Femur (tissue), 1 donor: ENCODE measurements at regions not wholly inside any gene's neighbourhood (a gene's known extent, or its start where the extent isn't known, plus 50 kb on each side); places are given as distances from the start of the nearest gene placed in this dataset.
A peak's percentile ranks its signal among the peaks of the same experiment; 100 is the strongest.

Experiments
- DNase-seq: peaks from one replicate; pipeline ENCODE4 v3.0.0-alpha.2; 2017

- DNase-seq = no peak
Measured at GRCh38 chr17:69960755-69961154, 114.3 kb upstream of the KCNJ16 start.

DNA sequence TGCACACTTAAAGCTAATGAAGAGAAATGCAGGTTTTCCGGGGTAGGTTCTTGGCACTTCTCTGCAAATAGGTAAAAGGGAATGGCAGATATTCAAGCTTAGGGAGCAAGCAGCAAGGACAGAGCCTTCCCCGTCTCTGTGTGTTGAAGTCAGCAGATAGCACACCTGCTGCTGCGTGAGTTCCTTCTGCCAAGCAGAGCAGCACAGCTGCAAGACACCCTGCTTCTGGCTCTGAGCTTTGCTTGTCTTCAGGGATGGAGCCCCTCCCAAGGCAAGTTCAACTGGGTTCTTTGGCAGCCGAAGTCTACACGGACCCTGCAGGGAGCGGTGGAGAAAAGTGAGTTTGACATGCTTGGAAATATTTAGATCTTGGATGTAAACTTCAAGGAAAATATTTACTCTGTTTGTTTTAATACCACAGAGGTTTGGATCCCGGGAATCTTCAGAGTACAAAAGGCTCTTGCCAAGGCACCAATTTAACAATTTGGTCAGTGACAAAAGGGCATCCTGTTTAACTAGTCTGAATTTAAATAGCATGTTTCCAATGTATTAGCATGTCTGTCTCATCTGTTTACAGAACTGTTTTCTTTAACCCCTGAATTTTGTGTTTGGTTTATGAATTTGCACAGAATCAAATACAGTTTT, 113.4 kb upstream of the KCNJ16 start:
- peak; percentile 82 for DNase-seq

DNA sequence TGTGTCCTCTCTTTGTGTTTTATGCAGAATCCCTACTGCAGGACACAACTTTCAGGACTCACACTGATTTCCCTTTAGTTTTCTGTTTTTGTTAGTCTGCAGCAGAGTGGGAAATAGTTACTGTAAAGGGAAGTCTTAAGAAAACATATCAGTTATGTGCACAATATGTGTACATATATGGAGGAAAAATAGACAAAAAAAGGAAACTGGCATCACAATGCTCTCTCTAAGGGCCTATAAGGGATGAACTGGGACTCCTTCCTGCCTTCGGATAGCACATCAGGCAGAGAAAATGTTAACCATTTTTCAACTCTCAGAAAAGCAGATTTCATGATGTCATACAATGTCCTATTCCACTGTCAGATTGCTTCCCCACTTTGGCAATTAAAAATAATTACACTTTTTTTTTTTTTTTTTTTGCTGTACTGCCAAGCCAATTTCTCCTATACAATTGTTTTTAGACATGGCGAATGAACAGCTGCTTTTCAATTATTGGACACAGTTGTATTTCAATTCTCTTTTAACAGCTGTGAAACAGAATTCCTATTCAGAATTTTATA, 112.5 kb upstream of the KCNJ16 start:
- DNase-seq = no peak

GRCh38 chr17:69967910-69968411, 107.1 kb upstream of the KCNJ16 start:
- peak; percentile 65 for DNase-seq

GRCh38 chr17:69969897-69970296, 105.1 kb upstream of the KCNJ16 start:
- no peak for DNase-seq

GRCh38 chr17:69972251-69972650, 102.8 kb upstream of the KCNJ16 start:
- DNase-seq = no peak

- no peak for DNase-seq
Measured at GRCh38 chr17:69975808-69976207, 99.2 kb upstream of the KCNJ16 start.

DNA sequence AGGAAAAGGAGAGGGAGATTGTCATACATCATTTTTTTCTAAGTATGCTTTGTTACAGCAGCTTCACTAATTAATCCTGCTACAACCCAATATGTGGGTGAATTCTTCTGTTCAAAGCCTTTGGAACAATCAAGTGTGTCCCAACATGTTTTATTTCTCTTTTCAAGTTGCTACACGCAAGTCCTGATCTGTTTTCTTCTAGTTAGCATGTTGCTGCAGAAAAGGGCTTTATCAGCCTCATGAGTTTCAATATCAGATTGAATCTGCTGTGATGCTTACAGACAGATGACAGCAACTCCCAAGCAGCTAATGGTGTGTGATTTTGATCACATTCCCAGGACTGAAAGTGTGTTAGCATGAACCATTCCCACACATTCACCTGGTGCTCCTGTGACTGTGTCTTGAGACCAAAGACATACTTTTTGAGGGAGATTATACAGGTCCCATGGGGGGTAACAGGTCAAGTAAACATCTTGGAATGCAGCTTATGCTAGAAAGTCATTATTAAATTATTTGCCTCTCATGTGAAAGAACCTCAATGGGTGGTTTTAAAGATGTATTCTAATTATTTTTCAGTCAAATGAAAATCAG, 96.9 kb upstream of the KCNJ16 start:
- DNase-seq = no peak

GRCh38 chr17:69981441-69981840, 93.6 kb upstream of the KCNJ16 start:
- DNase-seq = no peak

- no peak for DNase-seq
Measured at GRCh38 chr17:69995476-69995875, 79.5 kb upstream of the KCNJ16 start.

DNA sequence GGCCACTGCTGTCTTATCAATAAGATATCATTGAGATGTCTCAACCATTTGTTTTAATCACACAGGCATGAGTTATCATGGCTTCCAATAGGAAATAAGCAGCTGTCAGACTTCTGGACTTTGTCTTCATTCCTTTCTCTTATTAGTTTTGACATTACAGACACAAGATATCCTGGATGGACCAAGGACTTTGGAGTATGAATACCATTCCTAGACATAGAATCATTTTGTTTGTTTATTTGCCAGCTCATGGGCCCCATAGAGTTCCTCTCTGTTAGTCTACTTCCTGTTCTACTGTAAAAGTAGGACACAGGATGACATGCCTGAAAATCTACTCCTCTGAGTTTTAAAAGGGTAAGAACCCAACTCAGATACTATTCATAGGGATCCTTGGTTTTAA, 77.7 kb upstream of the KCNJ16 start:
- DNase-seq = no peak

DNA sequence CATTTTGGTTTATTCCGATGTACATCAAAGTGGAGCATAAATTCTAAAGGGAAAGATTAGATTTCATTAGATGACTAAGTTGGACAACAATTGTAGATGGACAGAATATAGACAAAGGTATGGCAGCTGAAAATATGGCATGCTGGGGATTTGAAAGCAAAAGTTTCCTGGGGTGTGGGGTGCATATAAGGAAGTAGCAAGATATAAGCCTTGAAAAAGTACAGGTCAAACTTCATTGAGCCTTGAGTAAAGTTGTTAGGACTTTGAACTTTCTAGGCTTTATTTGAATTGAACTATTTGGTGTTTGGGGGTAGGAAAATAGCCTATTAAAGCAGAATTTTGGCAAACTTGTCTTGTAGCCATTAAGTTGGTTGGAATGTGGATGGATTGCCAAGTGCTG, 75.8 kb upstream of the KCNJ16 start:
- DNase-seq = no peak

- DNase-seq = no peak
Measured at GRCh38 chr17:70006159-70006558, 68.9 kb upstream of the KCNJ16 start.

- no peak for DNase-seq
Measured at GRCh38 chr17:70011750-70012149, 63.3 kb upstream of the KCNJ16 start.

DNA sequence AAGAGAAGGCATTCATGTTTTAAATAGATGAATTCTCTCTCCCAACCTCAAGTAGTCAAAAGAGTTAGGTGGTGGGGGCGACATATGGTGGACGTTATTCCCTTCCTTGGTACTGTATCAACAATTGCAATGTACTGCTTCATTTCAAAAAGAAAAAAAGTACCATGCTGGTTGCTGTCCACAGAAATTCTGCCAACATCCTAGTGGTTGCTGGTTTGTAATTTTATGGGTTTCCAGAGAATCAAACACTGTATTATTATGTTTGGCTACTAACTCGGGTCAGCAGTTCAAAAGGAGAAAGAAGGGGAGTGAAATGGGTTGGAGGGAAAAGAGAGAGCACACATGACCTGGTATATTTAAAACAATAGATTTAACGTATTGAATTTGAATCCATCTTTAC, 61.1 kb upstream of the KCNJ16 start:
- DNase-seq = peak; percentile 26

- no peak for DNase-seq
Measured at GRCh38 chr17:70017112-70017511, 57.9 kb upstream of the KCNJ16 start.

DNA sequence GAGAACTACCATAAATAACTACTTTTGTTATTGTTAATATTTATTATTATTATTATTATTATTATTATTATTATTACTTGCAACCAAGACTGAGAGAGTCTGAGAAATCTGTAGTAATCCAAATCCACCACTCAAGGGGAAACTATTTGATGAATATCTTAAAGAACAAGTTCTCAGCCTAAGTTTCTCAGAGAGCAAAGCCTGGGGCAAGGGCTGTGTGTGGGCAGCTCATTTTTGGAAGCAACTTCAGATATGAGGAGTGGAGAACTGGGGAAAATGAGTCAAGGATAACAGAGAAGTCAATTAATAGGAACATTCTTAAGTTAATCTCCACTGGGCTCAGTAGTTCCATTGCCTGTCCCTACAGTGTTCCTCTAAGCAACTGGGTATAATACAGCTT, 57.1 kb upstream of the KCNJ16 start:
- no peak for DNase-seq

DNA sequence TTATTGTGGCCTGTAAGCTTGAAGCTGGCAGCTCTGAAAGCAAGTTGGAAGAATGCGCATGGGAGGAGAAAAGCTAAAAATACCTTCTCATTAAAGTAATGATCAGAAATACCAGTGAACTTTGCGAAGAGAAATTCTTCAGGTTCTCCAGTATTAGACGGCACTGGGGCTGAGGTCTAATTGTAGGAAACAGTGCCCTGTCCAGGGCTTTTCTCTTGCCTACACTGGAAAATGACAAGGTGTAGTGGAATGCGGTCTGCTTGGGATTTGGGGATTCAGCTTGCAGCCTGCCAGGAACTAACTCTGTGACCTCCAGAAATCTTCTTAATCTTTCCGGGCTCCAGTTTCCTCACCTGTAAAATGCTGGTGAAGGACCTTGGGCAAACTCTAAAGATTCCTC, 53.3 kb upstream of the KCNJ16 start:
- peak; percentile 35 for DNase-seq

DNA sequence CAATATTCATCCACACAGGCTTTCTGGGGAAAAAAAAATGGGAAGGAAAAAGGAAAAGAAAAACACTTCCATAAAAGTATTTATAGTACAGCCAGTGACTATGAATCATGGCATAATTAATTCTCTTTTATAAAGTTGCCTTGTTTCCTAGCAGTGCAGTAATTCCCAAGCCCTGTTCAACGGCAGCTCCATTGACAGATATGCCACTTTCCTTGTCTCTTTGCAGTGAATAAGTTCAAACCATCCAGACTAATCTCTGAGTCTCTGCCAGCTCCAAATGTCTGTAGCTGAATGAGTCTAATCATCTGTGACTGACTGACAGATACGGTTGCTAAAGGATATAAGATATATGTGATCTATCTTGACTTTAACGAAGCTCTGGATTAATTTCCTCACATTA, 52.9 kb upstream of the KCNJ16 start:
- no peak for DNase-seq

DNA sequence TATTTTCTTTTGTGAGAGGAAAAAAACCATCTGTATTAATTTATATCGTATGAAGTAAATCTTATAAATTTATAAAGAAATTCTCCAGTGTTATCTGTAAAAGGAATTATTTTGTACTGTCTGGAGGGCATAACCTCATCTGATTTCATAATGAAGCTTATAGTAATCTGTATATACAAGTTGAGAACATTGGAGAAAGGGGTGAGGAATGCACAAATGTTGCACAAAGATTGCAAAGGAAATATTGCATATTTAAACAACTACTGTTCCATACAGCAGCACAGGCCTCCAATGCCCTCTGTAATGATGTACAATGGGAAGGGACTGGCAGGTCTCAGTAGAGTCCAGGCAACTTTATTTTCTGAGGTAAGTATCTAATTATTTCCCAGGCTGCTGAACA, 50.8 kb upstream of the KCNJ16 start:
- no peak for DNase-seq
